Loucy (cell line): ENCODE measurements at regions not wholly inside any gene's neighbourhood (a gene's known extent, or its start where the extent isn't known, plus 50 kb on each side); places are given as distances from the start of the nearest gene placed in this dataset.

Source experiments
- EZH2phosphoT487 ChIP-seq: fragments of 200-600 bp; IDR thresholded peaks from 2 replicates; pipeline ENCODE4 v1.6.1; 2018; ENCODE audit warnings: antibody characterized with exemption, mild to moderate bottlenecking, moderate library complexity, borderline replicate concordance
- TF ChIP-seq, protein P1 (sequence below): fragments of 200-600 bp; sonication (generic); conservative IDR thresholded peaks from 2 replicates; pipeline ENCODE4 v1.5.1; 2014; ENCODE audit warnings: mild to moderate bottlenecking, antibody characterized with exemption, low read length

DNA sequence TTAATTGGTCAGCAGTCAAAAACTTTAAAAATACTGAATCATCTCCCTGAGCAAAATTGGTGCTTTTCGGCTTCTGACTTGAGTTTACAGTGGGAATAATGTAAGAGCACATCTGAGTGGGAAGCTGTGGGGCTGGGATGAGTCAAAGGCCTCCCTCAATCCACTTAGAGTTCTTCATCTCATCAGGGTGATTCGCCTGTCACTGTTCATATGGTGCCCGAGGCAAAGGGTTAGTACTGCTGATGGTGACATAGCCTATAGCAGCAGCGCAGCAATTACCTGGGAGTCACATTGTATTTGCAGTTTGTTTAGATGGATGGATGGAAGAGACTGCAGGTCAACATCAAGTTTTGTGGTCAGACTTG, 113.8 kb upstream of the ZNF608 start:
- TF ChIP-seq, protein P1, sequence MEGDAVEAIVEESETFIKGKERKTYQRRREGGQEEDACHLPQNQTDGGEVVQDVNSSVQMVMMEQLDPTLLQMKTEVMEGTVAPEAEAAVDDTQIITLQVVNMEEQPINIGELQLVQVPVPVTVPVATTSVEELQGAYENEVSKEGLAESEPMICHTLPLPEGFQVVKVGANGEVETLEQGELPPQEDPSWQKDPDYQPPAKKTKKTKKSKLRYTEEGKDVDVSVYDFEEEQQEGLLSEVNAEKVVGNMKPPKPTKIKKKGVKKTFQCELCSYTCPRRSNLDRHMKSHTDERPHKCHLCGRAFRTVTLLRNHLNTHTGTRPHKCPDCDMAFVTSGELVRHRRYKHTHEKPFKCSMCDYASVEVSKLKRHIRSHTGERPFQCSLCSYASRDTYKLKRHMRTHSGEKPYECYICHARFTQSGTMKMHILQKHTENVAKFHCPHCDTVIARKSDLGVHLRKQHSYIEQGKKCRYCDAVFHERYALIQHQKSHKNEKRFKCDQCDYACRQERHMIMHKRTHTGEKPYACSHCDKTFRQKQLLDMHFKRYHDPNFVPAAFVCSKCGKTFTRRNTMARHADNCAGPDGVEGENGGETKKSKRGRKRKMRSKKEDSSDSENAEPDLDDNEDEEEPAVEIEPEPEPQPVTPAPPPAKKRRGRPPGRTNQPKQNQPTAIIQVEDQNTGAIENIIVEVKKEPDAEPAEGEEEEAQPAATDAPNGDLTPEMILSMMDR = no peak
- no peak for TF ChIP-seq EZH2phosphoT487
